ENCODE measurements at regions not wholly inside any gene's neighbourhood (a gene's known extent, or its start where the extent isn't known, plus 50 kb on each side); places are given as distances from the start of the nearest gene placed in this dataset.

DNA sequence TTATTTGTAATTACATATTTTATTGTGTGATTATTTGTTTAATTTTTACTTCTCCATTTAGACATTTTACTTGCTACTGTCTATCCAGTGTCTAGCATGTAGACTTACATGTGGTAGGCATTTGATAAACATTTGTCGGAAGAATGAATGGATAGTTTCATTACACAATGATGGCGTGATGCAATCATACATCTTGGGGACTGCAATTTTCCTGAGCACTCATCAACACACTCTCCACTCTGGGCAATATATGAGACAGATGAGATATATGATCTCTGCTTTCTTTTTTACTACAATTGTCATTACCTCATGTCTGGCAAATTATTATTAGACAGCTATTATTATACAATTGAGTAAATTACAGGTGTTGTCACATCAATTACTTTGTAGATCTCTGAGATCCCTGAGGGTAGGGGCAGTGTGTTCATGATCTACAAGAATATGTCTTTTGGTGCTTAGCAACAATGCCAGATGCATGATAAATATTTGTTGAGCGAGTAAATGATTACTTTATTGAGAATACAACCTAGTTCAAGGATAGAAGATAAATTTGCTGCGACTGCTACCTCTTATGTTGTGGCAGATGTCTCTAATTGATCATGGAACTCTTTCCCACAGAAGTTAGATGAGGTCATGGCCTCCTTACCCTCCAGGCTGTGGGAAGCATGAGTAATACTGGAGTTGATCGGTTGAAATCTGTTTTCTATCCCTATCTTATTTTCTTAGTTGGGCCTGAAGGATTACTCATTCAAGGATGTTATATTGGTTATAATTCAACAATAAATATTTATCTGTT is 416.0 kb downstream of the LRIG3 start:
- DNase-seq (ENCODE audit: low read depth, low spot score), result no peak
- no peak overlapping the region for H3K4me3 ChIP-seq (ENCODE audit: low read depth, low read length)
- ChIA-PET CTCF (no interaction called here), POLR2A (no interaction called here)
- H3K27ac ChIP-seq (ENCODE audit: low read depth, low read length), result no peak overlapping the region
- no peaks in the 10 kb centered on the region for H3K9me3 ChIP-seq (ENCODE audit: control insufficient read depth, insufficient read depth, low read length)
- H3K27me3 ChIP-seq (ENCODE audit: control insufficient read depth, insufficient read depth, low read length), result no peaks in the 10 kb centered on the region
- TF ChIP-seq CTCF (IDR thresholded peaks at IDR 0.05; ENCODE audit: low read depth, low read length), result no peak

- ChIA-PET CTCF (no interaction called here), POLR2A (no interaction called here)
- no peaks in the 10 kb centered on the region; the same call in 1 of the 2 replicates for H3K9me3 ChIP-seq (ENCODE audit: control insufficient read depth, insufficient read depth, low read length)
- no peak for DNase-seq (ENCODE audit: low read depth, low spot score)
- H3K4me3 ChIP-seq (ENCODE audit: low read depth, low read length), result no peak overlapping the region
- no peak for TF ChIP-seq CTCF (IDR thresholded peaks at IDR 0.05; ENCODE audit: low read depth, low read length)
- peak overlapping the region; percentile 71 for H3K27ac ChIP-seq (ENCODE audit: low read depth, low read length)
- no peaks in the 10 kb centered on the region for H3K27me3 ChIP-seq (ENCODE audit: control insufficient read depth, insufficient read depth, low read length)
These were observed 411.0 kb downstream of the LRIG3 start for GRCh38 chr12:58509116-58509885.

GRCh38 chr12:58513301-58513834 is 406.9 kb downstream of the LRIG3 start:
- CTCF ChIA-PET, result no interaction called here
- no peak overlapping the region for H3K4me3 ChIP-seq (ENCODE audit: low read depth, low read length)
- no peak for TF ChIP-seq CTCF (IDR thresholded peaks at IDR 0.05; ENCODE audit: low read depth, low read length)

DNA sequence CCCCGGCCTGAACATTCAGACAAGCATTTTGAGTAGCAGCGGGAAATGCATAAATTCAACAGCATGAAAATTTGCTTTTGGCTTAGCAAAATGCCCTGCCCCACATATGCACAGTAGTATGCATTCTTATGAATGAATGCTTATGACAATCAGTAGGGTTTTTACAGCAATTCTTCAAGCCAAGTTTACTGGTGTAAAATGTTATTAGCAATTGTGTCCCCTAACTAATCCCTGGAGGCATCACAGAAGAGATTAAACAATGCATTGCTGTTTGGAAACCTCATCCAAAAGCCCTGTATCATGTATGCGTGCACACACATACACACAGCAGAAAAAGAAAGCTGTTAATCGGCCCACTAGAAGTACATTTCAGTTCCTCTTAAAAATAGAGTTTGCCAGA is 406.5 kb downstream of the LRIG3 start:
- H3K9me3 ChIP-seq (ENCODE audit: control insufficient read depth, insufficient read depth, low read length), result peaks cover 4% of the 10 kb centered on the region; the same call in 1 of the 2 replicates
- CTCF ChIA-PET, result no interaction called here
- DNase-seq (ENCODE audit: low read depth, low spot score), result no peak
- POLR2A ChIA-PET, result no interaction called here
- no peak overlapping the region for H3K27ac ChIP-seq (ENCODE audit: low read depth, low read length)
- no peak for TF ChIP-seq CTCF (IDR thresholded peaks at IDR 0.05; ENCODE audit: low read depth, low read length)
- H3K27me3 ChIP-seq (ENCODE audit: control insufficient read depth, insufficient read depth, low read length), result no peaks in the 10 kb centered on the region
- H3K4me3 ChIP-seq (ENCODE audit: low read depth, low read length), result no peak overlapping the region

More at GRCh38 chr12:58513301-58513834, 406.9 kb downstream of the LRIG3 start:
- no peak overlapping the region for H3K27ac ChIP-seq (ENCODE audit: low read depth, low read length)
- POLR2A ChIA-PET, result no interaction called here
- H3K9me3 ChIP-seq (ENCODE audit: control insufficient read depth, insufficient read depth, low read length), result peaks cover under 1% of the 10 kb centered on the region; the same call in 1 of the 2 replicates
- H3K27me3 ChIP-seq (ENCODE audit: control insufficient read depth, insufficient read depth, low read length), result no peaks in the 10 kb centered on the region
- DNase-seq (ENCODE audit: low read depth, low spot score), result no peak

DNA sequence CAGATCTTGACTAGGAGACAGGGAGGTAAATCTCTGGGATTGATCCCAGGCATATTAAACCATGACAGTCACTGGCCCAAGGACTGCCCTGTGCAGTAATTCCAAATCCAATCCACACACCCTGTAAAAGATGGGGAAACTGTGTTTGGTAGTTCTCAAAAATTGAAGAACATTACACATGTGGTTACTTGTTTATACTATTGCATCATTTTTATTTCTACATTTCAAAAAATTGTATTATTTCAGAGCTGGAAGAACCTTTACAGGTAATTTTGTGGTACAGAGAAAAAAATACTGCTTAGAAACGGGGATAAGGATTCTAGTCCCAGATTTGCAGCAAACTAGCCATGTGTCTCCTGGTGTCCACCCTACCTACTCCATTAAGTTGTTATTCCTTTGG is 400.5 kb downstream of the LRIG3 start:
- Histone ChIP-seq H3K27ac (ENCODE audit: low read depth, low read length) (no peak overlapping the region), H3K4me3 (ENCODE audit: low read depth, low read length) (no peak overlapping the region), H3K9me3 (ENCODE audit: control insufficient read depth, insufficient read depth, low read length) (peaks cover 8% of the 10 kb centered on the region; the same call in 1 of the 2 replicates), H3K27me3 (ENCODE audit: control insufficient read depth, insufficient read depth, low read length) (no peaks in the 10 kb centered on the region)
- no peak for TF ChIP-seq CTCF (IDR thresholded peaks at IDR 0.05; ENCODE audit: low read depth, low read length)
- CTCF ChIA-PET, result no interaction called here
- DNase-seq (ENCODE audit: low read depth, low spot score), result no peak
- POLR2A ChIA-PET, result no interaction called here
